ENCODE measurements at regions not wholly inside any gene's neighbourhood (a gene's known extent, or its start where the extent isn't known, plus 50 kb on each side); places are given as distances from the start of the nearest gene placed in this dataset.

GRCh38 chr10:36837416-36837815 is 288.0 kb upstream of the ANKRD30A start:
- TF ChIP-seq YY1 (IDR thresholded peaks at IDR 0.05; ENCODE audit: insufficient read depth, insufficient read length) (no peak), ZNF274 (IDR thresholded peaks at IDR 0.05; ENCODE audit: low read depth, low read length) (no peak), SUZ12 (IDR thresholded peaks at IDR 0.05; ENCODE audit: extremely low read depth, insufficient read depth, insufficient read length) (no peak)

All from NT2/D1 (cell line).